GM19395 (cell line): ENCODE measurements at regions not wholly inside any gene's neighbourhood (a gene's known extent, or its start where the extent isn't known, plus 50 kb on each side); places are given as distances from the start of the nearest gene placed in this dataset.

Source experiments
- ATAC-seq: cut with Tn5 transposase; IDR thresholded peaks from one replicate; pipeline ENCODE4 v1.9.1; 2021; ENCODE audit warnings: mild to moderate bottlenecking, moderate library complexity; ENCODE audit not compliant: unreplicated experiment

DNA sequence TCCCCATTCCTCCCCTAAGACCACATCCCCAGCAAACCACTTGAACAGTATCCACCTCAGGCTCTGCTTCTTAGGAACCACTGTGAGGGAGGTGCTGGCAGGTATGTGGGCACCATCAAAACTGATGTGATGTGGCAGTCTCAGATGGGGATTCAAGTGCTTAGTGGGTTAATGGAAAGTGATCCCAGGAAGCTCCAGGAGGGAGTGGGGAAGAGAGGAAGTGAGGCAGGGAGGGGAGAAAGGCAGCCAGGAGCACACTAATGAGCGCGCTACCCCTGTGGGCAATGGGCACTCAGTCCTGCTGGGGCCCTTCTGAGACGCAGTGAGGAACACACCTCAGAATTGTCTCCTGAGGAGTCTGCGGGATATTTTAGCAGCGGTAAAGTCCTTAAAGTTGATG lies 263.1 kb upstream of the MOCS1 start:
- no peak for ATAC-seq

DNA sequence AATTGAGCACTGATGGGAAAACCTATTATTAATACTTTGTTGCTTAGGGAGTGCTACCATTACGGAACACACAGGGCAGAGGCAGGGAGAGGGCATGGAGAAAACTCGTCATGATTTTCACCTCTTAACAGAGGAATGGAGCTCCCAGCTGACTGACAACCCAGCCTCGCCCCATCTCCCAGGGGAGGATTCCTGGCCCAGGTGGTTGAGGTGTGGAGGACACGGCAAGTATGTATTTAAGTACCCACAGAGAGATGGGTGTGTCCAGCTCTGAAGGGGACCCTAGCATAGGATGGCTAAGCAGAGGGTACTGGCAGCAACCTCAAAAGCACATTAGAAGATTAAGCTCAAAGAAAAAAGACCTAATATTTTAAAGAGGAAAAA lies 261.9 kb upstream of the MOCS1 start:
- no peak for ATAC-seq

DNA sequence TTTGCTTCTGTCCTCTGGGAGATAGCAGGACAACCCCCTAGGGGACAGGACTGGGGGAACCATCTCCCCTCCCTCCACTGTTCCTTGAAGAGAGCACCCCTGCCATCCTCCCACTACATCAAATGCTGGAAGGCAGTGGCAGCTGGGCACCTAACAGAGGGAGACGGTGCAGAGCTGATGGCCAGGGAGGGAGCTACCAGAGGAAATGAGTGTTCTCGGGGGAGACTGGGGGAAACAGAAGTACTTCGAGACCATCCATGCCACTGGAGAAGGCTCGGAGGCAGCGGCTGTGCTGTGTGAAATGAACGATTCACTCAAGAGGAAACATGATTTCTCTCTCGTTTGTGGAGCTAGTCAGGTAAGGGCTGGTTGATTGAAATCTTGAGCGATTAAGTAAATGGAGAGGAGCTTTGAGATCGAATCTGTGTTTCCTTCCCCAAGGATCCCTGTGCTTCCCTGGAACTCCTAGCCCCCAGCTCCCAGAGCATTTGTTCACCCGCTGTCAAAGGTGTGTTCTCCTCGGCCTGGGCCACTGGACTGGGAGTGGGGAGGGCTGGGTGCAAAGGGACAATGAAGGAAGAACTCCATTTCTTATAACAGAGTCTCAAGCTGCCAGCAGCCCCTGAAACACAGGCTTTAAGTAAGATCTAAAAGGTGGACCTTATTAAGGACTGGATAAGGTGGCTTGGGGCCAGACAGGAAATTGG lies 261.3 kb upstream of the MOCS1 start:
- no peak for ATAC-seq

DNA sequence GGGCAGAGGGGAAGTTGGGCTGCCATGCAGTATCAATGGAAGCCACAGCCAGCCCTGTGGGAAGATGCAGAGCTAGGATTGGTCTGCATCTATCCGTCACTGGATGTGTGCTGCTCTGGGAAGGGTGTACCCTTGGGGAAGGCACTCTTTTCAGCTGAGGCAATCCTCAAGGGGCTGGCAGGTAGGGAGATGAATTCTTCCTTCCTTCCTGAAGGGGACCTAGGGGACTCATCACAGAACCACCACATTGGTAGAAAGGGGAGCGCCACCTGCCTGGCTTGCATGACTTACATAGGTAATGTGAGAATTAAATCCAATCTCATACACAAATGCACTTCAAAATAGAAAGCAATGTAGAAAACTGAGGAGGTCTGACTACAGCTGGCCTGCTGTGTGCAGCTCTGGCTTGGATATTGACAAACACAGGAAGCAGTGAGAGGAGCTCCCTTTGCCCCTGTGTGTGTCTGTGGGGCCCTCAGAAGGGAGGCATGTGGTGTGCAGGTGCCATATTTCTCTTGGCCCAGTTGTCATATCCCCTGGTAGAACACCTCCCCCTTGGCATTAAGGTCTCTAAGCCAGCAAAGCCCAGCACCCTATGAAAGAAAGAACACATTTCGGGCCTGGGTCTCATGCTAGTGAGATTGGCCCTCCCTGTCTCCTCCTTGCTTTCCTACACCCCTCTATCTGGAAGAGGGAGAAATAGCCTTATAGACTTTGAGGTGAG lies 260.3 kb upstream of the MOCS1 start:
- ATAC-seq: no peak

DNA sequence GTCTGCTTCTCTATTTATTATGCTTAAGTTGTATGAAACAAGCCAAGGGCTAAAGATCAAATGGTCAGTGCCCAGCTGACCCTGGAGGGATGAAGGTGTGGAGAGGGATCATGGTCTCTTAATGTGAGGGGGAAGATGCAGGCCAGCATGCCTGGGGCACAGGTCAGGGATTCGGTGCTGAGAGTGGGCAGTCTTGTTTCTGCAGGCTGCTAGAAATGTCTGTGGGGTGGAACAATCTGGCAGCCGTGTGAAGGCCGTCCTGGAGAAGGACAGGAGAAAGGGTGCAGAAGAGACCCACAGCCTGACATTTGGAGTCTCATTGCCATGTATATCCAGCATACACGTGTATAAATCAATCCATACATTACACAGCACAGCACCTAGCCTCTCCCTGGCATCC lies 258.3 kb upstream of the MOCS1 start:
- ATAC-seq: no peak

DNA sequence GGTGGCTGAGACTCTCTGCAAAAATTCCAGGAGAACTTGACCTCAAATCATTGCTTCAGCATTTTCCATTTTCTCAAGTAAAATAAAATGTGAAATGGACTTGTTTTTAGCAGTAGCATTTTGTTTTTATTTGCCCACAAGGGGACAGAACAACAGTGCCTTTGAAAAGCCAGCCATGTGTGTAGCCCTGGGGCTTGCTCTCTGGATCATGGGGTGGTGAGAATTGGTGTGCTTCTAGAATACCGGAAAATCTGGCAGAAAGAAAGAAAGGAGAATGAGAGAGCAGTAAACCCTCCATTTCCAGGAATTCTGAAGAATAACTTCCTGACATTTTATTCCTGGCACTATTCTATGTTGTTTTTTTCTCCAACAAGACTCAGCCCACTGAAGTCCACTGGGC lies 254.7 kb upstream of the MOCS1 start:
- ATAC-seq: no peak

DNA sequence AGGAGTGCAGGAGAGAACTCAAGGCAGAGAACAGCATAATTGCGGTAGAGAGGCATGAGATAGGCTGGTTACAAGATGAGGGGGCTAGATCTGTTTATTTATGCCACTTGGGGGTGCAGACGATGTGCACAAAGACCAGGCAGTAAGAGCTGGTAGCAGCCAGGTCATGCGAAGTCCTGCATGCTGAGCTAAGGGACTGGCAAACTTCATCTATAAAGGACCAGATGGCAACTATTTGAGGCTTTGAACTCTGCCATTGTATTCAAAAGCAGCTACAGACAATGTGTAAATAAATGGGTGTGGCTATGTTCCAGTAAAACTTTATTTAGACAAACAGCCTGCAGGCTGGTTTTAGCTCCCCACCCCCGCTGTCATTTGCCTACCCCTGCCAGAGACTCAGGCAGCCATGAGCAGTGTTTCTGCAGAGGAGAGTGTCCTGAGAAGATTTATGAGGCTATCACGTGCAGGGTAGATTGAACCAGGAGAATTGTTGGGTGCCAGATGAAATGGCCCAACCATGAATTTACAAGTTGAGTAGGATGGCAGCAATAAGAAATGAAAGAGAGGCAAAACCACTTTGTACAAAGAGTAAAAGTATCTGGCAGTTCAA lies 253.4 kb upstream of the MOCS1 start:
- ATAC-seq: no peak

DNA sequence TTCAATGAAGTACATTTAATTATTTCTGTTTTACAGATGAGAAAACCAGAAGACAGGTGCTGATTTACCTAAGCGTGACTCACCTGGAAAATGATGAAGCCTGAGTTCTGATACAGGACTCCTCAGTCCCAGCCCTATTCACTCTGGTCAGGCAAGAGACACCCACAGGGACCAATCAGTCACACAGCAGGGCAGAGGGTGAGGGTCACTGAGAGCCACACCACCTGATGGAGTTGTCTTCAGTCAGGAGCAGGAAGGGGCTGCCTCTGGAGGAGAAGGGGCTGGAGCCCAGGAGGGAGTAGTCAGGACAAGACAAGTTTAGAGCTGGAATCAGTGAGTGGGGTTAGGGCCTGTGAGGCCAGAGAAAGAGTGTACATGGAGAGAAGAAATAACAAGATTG lies 251.2 kb upstream of the MOCS1 start:
- ATAC-seq: no peak

DNA sequence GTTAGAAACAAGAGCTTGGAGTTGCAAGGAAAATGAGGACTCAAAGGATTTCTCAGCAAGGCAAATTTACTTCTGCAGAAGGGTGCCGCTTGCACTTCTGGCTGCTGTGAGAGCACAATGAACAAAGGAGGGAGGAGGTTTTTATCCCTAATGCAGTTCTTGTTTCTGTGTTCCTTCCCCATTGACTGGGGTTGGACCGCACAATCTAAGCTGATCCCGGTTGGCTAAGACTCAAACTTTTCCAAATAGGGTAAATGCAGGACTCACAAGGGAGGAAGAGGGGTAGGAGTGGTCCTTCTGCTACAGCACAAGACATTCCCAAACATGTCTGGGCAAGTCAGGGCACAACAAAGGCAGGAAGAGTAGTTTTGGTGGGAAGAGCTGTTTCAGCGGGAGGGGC lies 249.6 kb upstream of the MOCS1 start:
- ATAC-seq: no peak

DNA sequence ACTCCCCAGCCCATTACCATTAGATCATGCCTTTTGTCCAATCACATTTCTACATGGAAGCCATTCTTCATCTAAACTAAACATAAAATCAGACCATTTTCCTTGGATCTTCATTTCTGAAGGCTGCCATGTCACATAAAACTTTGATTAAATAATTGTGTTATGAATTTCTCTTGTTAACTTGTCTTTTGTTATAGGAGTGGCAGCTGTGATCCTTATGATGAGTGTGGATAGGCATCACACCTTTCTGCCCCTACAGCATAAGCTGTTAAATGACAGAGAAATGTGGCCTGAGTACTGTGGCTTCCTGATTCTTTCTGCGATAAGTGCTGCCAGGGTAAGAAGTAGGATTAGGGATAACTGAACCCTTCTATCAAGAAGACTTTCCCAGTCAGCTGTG lies 247.1 kb upstream of the MOCS1 start:
- ATAC-seq: no peak

DNA sequence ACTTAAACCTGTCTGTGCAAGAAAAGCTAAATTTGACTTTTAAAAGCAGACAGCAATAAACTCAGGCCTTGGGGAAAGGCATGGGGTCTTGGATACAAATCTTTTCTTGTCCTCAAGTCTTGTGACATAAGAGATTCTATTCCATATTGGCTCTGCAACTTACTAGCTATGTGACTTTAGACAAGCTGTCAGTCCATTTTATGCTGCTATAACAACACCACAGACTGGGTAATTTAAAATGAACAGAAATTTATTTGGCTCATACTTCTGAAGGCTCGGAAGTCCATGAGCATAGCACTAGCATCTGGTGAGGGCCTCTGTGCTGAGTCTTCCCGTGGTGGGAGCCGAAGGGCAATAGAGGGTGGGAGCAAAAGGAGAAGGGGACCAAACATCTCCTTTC lies 246.0 kb upstream of the MOCS1 start:
- ATAC-seq: no peak

DNA sequence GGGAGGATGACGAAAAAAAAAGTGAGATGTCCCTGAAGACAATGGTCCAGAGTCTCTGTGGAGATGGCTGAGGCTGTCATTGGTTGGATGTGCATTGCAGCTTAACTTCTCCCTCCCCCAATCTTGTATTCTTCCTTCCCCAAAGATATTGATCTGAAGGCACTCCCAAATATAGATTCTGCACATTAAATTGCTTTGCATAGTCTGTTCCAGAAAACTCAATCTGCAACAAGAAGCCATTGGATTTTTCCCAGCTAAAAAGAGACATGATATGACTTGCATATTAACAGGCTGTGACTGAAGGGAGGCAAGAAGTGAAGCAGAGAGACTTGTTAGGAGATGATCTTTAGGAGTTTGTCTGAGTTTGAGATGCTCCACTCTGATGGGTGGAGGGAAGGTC lies 245.2 kb upstream of the MOCS1 start:
- no peak for ATAC-seq

DNA sequence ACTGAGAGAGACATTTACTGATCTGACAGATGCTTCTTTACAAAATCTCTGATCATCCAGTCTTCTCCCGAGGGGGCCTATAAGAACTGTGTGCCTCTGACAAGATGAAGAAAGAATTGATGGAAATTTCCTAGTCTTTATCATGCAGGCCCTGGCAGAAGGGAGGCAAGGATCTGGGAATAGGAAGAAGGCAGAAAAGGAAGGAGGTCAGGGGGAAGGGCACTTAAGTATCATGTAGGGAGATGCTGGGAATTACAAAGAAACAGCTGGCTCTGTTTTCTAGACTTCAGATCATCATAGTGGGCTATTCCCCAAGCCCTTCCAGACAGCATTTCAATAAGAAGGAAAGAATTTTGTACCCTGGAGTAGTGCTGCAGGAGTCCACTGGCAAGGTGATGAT lies 243.3 kb upstream of the MOCS1 start:
- no peak for ATAC-seq

DNA sequence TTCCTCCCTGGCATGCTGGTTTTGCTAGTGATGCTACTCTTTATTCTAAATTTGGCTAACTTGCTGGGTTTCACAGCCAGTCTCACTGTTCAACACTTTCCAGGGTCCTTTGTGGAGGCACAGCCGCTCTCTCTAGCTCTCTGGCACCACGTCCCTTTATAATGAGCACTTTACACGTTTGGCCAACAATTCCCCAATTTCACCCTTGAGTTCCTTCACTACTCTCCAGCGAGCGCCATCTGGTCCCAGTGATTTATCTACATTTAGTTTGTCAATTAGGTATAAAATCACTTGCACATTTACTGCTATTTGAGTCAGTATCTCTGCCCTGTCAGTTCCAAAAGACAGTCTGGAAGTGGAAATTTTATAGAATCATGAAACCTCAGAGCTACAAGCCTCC lies 241.9 kb upstream of the MOCS1 start:
- no peak for ATAC-seq

DNA sequence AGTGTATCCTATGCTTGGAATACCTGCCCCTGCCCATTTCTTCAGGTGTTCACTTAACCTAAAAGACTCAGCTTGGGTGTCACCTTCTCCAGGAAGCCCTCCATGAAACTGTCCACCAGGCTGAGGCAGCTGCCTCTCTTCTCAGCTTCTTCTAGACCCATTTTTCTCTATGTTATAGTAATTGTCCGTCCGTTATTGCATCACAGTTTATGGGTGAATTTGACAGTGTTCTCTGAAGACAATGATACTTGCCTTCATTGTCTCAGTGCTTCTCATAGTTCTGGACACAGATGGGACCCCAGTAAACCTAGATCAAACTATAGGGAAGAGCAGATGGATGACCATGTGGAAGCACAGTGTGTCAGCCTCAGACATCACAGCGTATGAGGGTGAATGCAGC lies 238.0 kb upstream of the MOCS1 start:
- ATAC-seq: no peak

DNA sequence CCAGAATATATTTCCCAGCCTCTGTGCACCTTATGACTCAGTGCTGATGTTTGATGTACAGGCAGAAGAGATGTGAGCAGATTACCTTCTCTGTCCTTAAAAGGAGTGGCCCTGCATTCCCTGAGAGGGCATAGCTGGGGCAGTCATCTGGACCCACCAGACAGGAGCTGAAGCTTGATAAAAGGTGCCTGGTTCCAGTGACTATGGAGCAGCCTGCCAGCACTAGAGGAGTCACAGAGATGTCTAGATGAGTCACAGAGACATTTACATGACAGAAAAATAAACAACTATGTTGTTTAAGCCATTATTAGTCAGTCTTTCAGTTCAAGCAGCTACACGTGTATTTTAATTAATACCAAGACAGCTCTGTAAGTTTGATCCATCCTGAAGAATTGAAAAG lies 237.1 kb upstream of the MOCS1 start:
- no peak for ATAC-seq

DNA sequence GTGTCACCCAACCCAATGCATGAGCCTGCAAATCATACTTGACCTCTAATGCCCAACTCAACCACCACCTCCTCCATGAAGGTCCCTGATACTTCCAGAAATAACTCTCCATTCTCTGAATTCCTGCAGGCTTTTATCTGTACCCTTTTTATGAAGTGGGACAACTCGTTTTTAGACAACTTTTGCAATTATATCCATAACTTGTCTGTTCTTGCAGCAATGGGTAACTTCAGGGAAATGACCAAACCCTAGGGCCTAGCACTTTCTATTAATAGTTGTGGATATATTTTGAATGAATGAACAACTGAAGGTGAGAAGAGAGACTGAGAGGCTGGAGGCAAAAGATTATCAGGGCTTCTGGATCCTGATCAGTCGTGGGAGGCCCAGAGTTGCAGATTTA lies 236.6 kb upstream of the MOCS1 start:
- ATAC-seq: no peak

DNA sequence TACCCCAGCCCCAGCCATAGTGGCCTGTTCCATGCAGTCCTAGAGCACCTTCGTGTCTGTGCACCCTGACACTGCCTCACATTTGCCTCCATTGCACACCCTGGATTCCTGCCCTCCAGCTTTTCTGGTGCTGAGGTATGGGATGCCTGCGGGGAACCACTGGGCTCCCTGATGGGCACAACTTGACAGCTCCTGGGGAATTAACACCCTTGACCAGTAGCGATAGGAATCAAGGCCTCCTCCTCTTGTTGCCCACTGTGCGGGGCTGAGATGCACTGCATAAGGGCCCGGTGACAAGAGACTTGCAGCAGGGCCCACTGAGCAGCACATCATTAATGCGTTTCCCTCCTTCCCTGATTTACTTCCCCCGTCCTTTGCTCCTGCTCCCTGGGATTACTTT lies 235.6 kb upstream of the MOCS1 start:
- ATAC-seq: no peak

DNA sequence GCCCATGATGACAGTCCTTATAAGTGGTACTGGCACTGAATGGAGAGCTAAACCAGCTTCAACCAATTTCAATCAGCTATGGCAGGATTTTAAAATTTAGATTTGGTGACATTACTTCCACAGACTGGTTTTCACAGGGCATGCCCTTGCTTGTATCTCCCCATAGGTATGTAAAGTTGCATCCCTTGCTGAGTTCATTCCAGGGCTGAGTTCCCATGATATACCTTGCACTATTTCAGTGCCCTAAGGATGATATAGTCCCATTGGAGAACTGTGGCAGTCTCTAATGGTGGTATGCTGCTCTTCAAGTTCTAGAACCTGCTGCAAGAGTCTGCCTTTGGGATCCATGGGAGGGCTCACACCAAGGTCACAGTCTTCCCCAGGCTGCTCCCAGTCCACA lies 232.7 kb upstream of the MOCS1 start:
- no peak for ATAC-seq

DNA sequence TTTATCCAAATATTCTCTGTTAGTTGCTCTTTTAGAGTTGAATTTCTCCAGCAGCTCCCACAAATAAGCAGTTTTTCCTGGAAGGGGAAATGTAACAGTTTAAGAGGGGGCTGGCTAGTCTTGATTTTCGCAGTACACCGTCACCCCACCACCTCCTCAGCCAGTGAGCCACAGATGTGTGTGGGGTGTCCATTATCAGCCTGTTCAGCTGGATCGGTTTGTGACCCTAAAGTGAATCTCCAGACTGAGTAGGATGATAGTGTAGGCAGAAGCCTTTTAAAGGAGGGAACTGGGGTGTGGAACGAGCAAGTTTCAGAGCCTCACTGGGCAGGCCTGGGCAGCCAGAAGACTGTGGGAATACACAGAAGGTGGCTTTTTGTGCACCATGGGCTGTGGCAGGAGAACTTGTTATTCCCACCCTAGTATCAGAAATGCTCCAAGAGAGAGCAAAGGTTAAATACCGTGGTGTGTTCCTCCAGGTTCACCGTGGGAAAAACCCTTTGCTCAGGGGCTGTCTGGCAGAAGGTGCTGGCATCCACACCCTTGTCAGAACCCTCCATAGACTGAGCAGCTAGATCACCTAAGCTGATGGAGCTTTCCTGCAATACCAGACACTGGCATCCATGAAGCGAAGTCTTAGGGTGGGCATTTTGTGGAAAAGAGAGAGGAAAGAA lies 230.9 kb upstream of the MOCS1 start:
- ATAC-seq: no peak

DNA sequence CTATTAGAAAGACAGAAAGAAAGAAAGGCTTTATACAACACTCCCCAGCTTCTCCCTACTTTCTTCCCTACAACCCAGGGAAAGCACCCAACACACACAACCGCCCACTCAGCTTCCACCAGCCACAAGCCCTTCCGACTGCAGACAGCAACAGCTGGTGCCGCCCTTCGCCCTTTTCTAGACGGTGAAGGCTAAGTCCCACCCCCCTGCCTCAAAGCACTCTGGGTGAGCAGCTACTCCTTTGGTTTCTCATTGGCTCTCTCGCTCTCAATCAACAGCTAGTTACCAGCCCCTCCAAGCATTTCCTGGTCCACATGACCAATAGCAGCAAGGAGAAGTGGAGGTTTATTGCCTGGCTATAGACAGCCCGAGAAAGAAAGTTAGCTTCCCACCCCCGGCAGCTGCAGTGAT lies 230.1 kb upstream of the MOCS1 start:
- ATAC-seq: no peak

DNA sequence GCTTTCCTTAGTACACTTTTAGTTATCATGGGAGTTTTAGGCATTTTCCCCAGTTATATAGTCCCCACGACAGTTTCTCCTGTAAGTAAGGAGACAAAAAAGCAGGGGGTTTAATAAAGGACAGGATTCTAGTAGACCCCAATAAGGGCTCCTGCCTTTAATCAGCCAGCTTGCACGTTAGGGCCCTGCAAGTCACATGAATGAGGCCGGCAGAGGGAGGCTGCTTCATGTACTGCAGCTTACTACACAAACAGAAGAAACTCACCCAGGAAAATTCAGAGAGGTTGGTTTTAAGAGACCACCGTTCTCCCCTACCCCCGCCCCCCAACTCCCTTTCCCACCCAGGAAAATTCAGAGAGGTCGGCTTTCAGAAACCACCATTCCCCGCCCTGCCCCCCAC lies 229.7 kb upstream of the MOCS1 start:
- no peak for ATAC-seq
